Caco-2 (cell line): ENCODE measurements at regions not wholly inside any gene's neighbourhood (a gene's known extent, or its start where the extent isn't known, plus 50 kb on each side); places are given as distances from the start of the nearest gene placed in this dataset.

ENCODE experiments used
- BruUV-seq: library from RNA; stranded (reverse); fragments of 400-500 nt; replicated peaks from 2 replicates; lab custom pipeline; 2021; lab: Mats Ljungman, UMichigan
- CTCF ChIA-PET: fragments of 300-600 bp; sonication (Branson Sonifier 250); formaldehyde crosslinking; loops from one replicate; lab custom pipeline; 2022; ENCODE audit warnings: antibody characterized with exemption; lab: Charles Lee
- POLR2A ChIA-PET: fragments of 300-600 bp; sonication (Branson Sonifier 250); formaldehyde crosslinking; loops from one replicate; lab custom pipeline; 2022; ENCODE audit warnings: antibody characterized with exemption; lab: Charles Lee
- DNase-seq, 2 experiments: peaks; one replicate each; pipeline versions ENCODE4 v3.0.0 to v3.0.0-alpha.2; 2020 to 2022
- H3K27me3 ChIP-seq: replicated peaks from 2 replicates; pipeline ENCODE4 v1.6.0; 2011; ENCODE audit warnings: low read length; ENCODE audit not compliant: control insufficient read depth, insufficient read depth
- H3K36me3 ChIP-seq: 2 replicates; pipeline ENCODE4 v1.5.1; 2011; ENCODE audit warnings: low read length; ENCODE audit not compliant: control insufficient read depth, insufficient read depth
- H3K4me1 ChIP-seq: fragments of 250-450 bp; sonication (Bioruptor Pico); 2 replicates; pipeline ENCODE4 v1.5.1; 2020; ENCODE audit warnings: mild to moderate bottlenecking
- H3K4me3 ChIP-seq: 2 replicates; pipeline ENCODE4 v1.5.1; 2011; ENCODE audit warnings: low read depth, mild to moderate bottlenecking, control low read depth, low read length
- H3K9me3 ChIP-seq: fragments of 250-450 bp; sonication (Bioruptor Pico); 2 replicates; pipeline ENCODE4 v1.5.1; 2020; ENCODE audit warnings: mild to moderate bottlenecking, moderate library complexity
- H3K27ac Mint-ChIP-seq: one replicate; pipeline ENCODE4 v1.8.0; 2022; ENCODE audit warnings: mixed read lengths; ENCODE audit not compliant: unreplicated experiment
- H3K27me3 Mint-ChIP-seq: one replicate; pipeline ENCODE4 v1.8.0; 2022; ENCODE audit warnings: mixed read lengths; ENCODE audit not compliant: insufficient read depth, unreplicated experiment
- H3K36me3 Mint-ChIP-seq: one replicate; pipeline ENCODE4 v1.8.0; 2022; ENCODE audit warnings: mild to moderate bottlenecking, mixed read lengths; ENCODE audit not compliant: insufficient read depth, unreplicated experiment
- H3K4me1 Mint-ChIP-seq: one replicate; pipeline ENCODE4 v1.8.0; 2022; ENCODE audit warnings: low read depth, mixed read lengths; ENCODE audit not compliant: unreplicated experiment
- H3K4me3 Mint-ChIP-seq: one replicate; pipeline ENCODE4 v1.8.0; 2022; ENCODE audit warnings: mild to moderate bottlenecking, moderate library complexity, mixed read lengths; ENCODE audit not compliant: unreplicated experiment
- H3K9me3 Mint-ChIP-seq: one replicate; pipeline ENCODE4 v1.8.0; 2022; ENCODE audit warnings: mixed read lengths; ENCODE audit not compliant: unreplicated experiment
- CTCF ChIP-seq, 2 experiments: fragments of 200-600 bp in 1 of 2; IDR thresholded peaks; 1 replicate in 1 of 2; 2 replicates in 1 of 2; pipeline versions ENCODE4 v1.5.1 to v1.8.0; 2011 to 2022; ENCODE audit warnings: antibody characterized with exemption in 1 of 2, control low read depth in 1 of 2, inconsistent platforms in 1 of 2, low read depth in 1 of 2, low read length in 1 of 2, mild to moderate bottlenecking in 1 of 2, moderate library complexity in 1 of 2; ENCODE audit not compliant: insufficient read depth in 1 of 2, severe bottlenecking in 1 of 2, unreplicated experiment in 1 of 2
- intact Hi-C: fragments of 100-400 bp; cut with micrococcal nuclease; formaldehyde crosslinking; loops from one replicate; pipeline ENCODE4 v1.10.0; 2022; ENCODE audit not compliant: unreplicated experiment

GRCh38 chr12:85369365-85370154, 89.5 kb downstream of the ALX1 start:
- H3K4me1 ChIP-seq = no peaks in the 10 kb centered on the region
- H3K27me3 Mint-ChIP-seq = no peaks in the 10 kb centered on the region
- ChIA-PET POLR2A (no interaction called here), CTCF (no interaction called here)
- no peak overlapping the region for H3K27ac Mint-ChIP-seq
- H3K27me3 ChIP-seq = no peaks in the 10 kb centered on the region
- no peak for TF ChIP-seq CTCF (IDR thresholded peaks at IDR 0.05; ENCODE audit: insufficient read depth in 1 of 2, low read depth in 1 of 2, low read length in 1 of 2, severe bottlenecking in 1 of 2, unreplicated experiment in 1 of 2)
- H3K9me3 Mint-ChIP-seq = no peaks in the 10 kb centered on the region
- DNase-seq = no peak
- H3K4me1 Mint-ChIP-seq = peaks cover 5% of the 10 kb centered on the region
- H3K4me3 ChIP-seq = no peak overlapping the region
- no TSS peak for BruUV-seq
- H3K36me3 ChIP-seq = no peaks in the 10 kb centered on the region
- no peaks in the 10 kb centered on the region for H3K9me3 ChIP-seq
- no peaks in the 10 kb centered on the region for H3K36me3 Mint-ChIP-seq
- H3K4me3 Mint-ChIP-seq = no peak overlapping the region
- intact Hi-C loops = no loop called here

GRCh38 chr12:85373045-85373444, 93.0 kb downstream of the ALX1 start:
- no peaks in the 10 kb centered on the region for H3K9me3 ChIP-seq
- no peaks in the 10 kb centered on the region for H3K36me3 ChIP-seq
- Mint-ChIP-seq H3K4me1 (peaks cover 6% of the 10 kb centered on the region), H3K27me3 (no peaks in the 10 kb centered on the region), H3K27ac (no peak overlapping the region), H3K9me3 (no peaks in the 10 kb centered on the region), H3K36me3 (no peaks in the 10 kb centered on the region), H3K4me3 (no peak overlapping the region)
- POLR2A ChIA-PET = no interaction called here
- no TSS peak for BruUV-seq
- H3K4me3 ChIP-seq = no peak overlapping the region
- H3K4me1 ChIP-seq = peaks cover 8% of the 10 kb centered on the region; the same call in 1 of the 2 replicates
- DNase-seq = no peak
- intact Hi-C loops = no loop called here
- H3K27me3 ChIP-seq = no peaks in the 10 kb centered on the region
- no peak for TF ChIP-seq CTCF (IDR thresholded peaks at IDR 0.05; ENCODE audit: insufficient read depth in 1 of 2, low read depth in 1 of 2, low read length in 1 of 2, severe bottlenecking in 1 of 2, unreplicated experiment in 1 of 2)
- CTCF ChIA-PET = no interaction called here

GRCh38 chr12:85374981-85375380, 95.0 kb downstream of the ALX1 start:
- no peaks in the 10 kb centered on the region for H3K9me3 Mint-ChIP-seq
- no TSS peak for BruUV-seq
- H3K4me1 Mint-ChIP-seq = peaks cover 6% of the 10 kb centered on the region
- no peak overlapping the region for H3K4me3 ChIP-seq
- no peak overlapping the region for H3K4me3 Mint-ChIP-seq
- no peak for DNase-seq
- no peak for TF ChIP-seq CTCF (IDR thresholded peaks at IDR 0.05; ENCODE audit: insufficient read depth in 1 of 2, low read depth in 1 of 2, low read length in 1 of 2, severe bottlenecking in 1 of 2, unreplicated experiment in 1 of 2)
- POLR2A ChIA-PET = no interaction called here
- H3K4me1 ChIP-seq = peaks cover 8% of the 10 kb centered on the region; the same call in 1 of the 2 replicates
- no peaks in the 10 kb centered on the region for H3K36me3 ChIP-seq
- no peaks in the 10 kb centered on the region for H3K36me3 Mint-ChIP-seq
- intact Hi-C loops = no loop called here
- H3K27me3 ChIP-seq = no peaks in the 10 kb centered on the region
- H3K9me3 ChIP-seq = no peaks in the 10 kb centered on the region
- H3K27ac Mint-ChIP-seq = no peak overlapping the region
- H3K27me3 Mint-ChIP-seq = no peaks in the 10 kb centered on the region
- CTCF ChIA-PET = no interaction called here
